Nephron progenitor cell (in vitro differentiated cells): ENCODE measurements at regions not wholly inside any gene's neighbourhood (a gene's known extent, or its start where the extent isn't known, plus 50 kb on each side); places are given as distances from the start of the nearest gene placed in this dataset.

Source experiments
- DNase-seq: peaks from one replicate; pipeline ENCODE4 v3.0.0; 2021
- H3K27ac Mint-ChIP-seq: 2 replicates; pipeline ENCODE4 v1.8.0; 2021; ENCODE audit warnings: mild to moderate bottlenecking, moderate library complexity, mixed read lengths
- H3K27me3 Mint-ChIP-seq: 2 replicates; pipeline ENCODE4 v1.8.0; 2021; ENCODE audit warnings: mild to moderate bottlenecking, low read depth, mixed read lengths; ENCODE audit not compliant: poor library complexity
- H3K36me3 Mint-ChIP-seq: 2 replicates; pipeline ENCODE4 v1.8.0; 2021; ENCODE audit warnings: low read depth, mixed read lengths
- H3K4me1 Mint-ChIP-seq: 2 replicates; pipeline ENCODE4 v1.8.0; 2021; ENCODE audit warnings: mixed read lengths
- H3K4me3 Mint-ChIP-seq: 2 replicates; pipeline ENCODE4 v1.8.0; 2021; ENCODE audit warnings: mild to moderate bottlenecking, moderate library complexity, mixed read lengths
- H3K9me3 Mint-ChIP-seq: 2 replicates; pipeline ENCODE4 v1.8.0; 2021; ENCODE audit warnings: mild to moderate bottlenecking, moderate library complexity, mixed read lengths
- CTCF ChIP-seq: fragments of 200-600 bp; sonication (generic); IDR thresholded peaks from 2 replicates; pipeline ENCODE4 v1.5.0; 2021; ENCODE audit warnings: antibody characterized with exemption

GRCh38 chr10:108822026-108822425 is 1101.3 kb downstream of the XPNPEP1 start:
- no peaks in the 10 kb centered on the region for H3K4me1 Mint-ChIP-seq
- no peak for DNase-seq
- H3K4me3 Mint-ChIP-seq, result no peak overlapping the region
- no peaks in the 10 kb centered on the region for H3K9me3 Mint-ChIP-seq
- no peaks in the 10 kb centered on the region for H3K36me3 Mint-ChIP-seq
- H3K27ac Mint-ChIP-seq, result no peak overlapping the region
- no peak for TF ChIP-seq CTCF
- H3K27me3 Mint-ChIP-seq, result no peaks in the 10 kb centered on the region

- Mint-ChIP-seq H3K4me1 (no peaks in the 10 kb centered on the region), H3K27ac (no peak overlapping the region), H3K4me3 (no peak overlapping the region), H3K36me3 (no peaks in the 10 kb centered on the region), H3K9me3 (no peaks in the 10 kb centered on the region), H3K27me3 (peaks cover 5% of the 10 kb centered on the region)
- no peak for TF ChIP-seq CTCF
- DNase-seq, result no peak
These were observed 1104.0 kb downstream of the XPNPEP1 start for GRCh38 chr10:108819302-108819701.

GRCh38 chr10:108817584-108817983 is 1105.7 kb downstream of the XPNPEP1 start:
- Mint-ChIP-seq H3K4me1 (no peaks in the 10 kb centered on the region), H3K27ac (no peak overlapping the region), H3K9me3 (no peaks in the 10 kb centered on the region), H3K4me3 (no peak overlapping the region), H3K27me3 (peaks cover 6% of the 10 kb centered on the region), H3K36me3 (no peaks in the 10 kb centered on the region)
- TF ChIP-seq CTCF, result no peak
- DNase-seq, result no peak

GRCh38 chr10:108817135-108817534 is 1106.2 kb downstream of the XPNPEP1 start:
- no peak for DNase-seq
- no peak for TF ChIP-seq CTCF
- Mint-ChIP-seq H3K27ac (no peak overlapping the region), H3K36me3 (no peaks in the 10 kb centered on the region), H3K9me3 (no peaks in the 10 kb centered on the region), H3K4me1 (no peaks in the 10 kb centered on the region), H3K4me3 (no peak overlapping the region), H3K27me3 (peaks cover 6% of the 10 kb centered on the region)

- H3K4me3 Mint-ChIP-seq, result no peak overlapping the region
- DNase-seq, result no peak
These were observed 1110.4 kb downstream of the XPNPEP1 start for GRCh38 chr10:108812906-108813305.

More at GRCh38 chr10:108812906-108813305, 1110.4 kb downstream of the XPNPEP1 start:
- no peak overlapping the region for H3K27ac Mint-ChIP-seq
- no peak for TF ChIP-seq CTCF
- peaks cover 6% of the 10 kb centered on the region for H3K27me3 Mint-ChIP-seq
- H3K36me3 Mint-ChIP-seq, result no peaks in the 10 kb centered on the region
- no peaks in the 10 kb centered on the region for H3K4me1 Mint-ChIP-seq
- no peaks in the 10 kb centered on the region for H3K9me3 Mint-ChIP-seq
